Mucosa of rectum (tissue), 2 donors: ENCODE measurements at regions not wholly inside any gene's neighbourhood (a gene's known extent, or its start where the extent isn't known, plus 50 kb on each side); places are given as distances from the start of the nearest gene placed in this dataset.

Source experiments
- H3K27ac ChIP-seq, 2 donors: one replicate each; pipeline ENCODE4 v1.7.0; 2013; ENCODE audit warnings: inconsistent platforms in 2 of 2, low read depth in 2 of 2, low read length in 2 of 2
- H3K27me3 ChIP-seq, 2 donors: one replicate each; pipeline ENCODE4 v1.7.0; 2013; ENCODE audit warnings: low read length in 2 of 2; ENCODE audit not compliant: control insufficient read depth in 2 of 2, insufficient read depth in 2 of 2
- H3K36me3 ChIP-seq, 2 donors: one replicate each; pipeline ENCODE4 v1.7.0; 2013; ENCODE audit warnings: low read length in 2 of 2; ENCODE audit not compliant: control insufficient read depth in 2 of 2, insufficient read depth in 2 of 2
- H3K4me1 ChIP-seq, 2 donors: one replicate each; pipeline ENCODE4 v1.7.0; 2013; ENCODE audit warnings: low read length in 2 of 2, mild to moderate bottlenecking in 1 of 2; ENCODE audit not compliant: control insufficient read depth in 2 of 2, insufficient read depth in 2 of 2
- H3K4me3 ChIP-seq, 2 donors: one replicate each; pipeline ENCODE4 v1.7.0; 2013; ENCODE audit warnings: low read length in 2 of 2
- H3K9ac ChIP-seq, 2 donors: one replicate each; pipeline ENCODE4 v1.7.0; 2013; ENCODE audit warnings: low read length in 2 of 2, low read depth in 1 of 2, mild to moderate bottlenecking in 1 of 2
- H3K9me3 ChIP-seq, 2 donors: one replicate each; pipeline ENCODE4 v1.7.0; 2013; ENCODE audit warnings: low read length in 2 of 2; ENCODE audit not compliant: control insufficient read depth in 2 of 2
- donor health status: healthy.
- donor health status: Normal muscosa, but diverticular disease.

DNA sequence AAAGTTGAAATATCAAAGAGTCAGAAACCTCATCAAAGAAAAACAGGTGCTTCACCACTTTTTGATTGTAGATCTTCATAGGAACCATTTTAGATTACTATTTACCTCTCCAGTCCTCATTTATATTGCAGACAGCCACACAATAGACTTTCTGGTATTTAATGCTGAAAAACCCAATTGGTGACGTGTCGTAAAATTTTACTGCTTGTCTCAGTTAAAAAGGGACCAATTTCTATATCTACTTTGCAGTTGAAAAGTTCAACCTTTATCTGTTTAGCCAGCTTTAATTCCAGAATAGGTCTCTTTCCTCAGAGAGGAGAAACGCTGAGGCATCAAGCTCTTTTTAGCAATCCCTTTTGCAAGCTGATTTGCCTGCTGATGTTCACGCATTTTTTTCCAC lies 1722.4 kb downstream of the PLA2G4A start:
- H3K4me1 ChIP-seq = no peaks in the 10 kb centered on the region
- H3K27ac ChIP-seq = no peak overlapping the region
- H3K27me3 ChIP-seq = no peaks in the 10 kb centered on the region
- no peaks in the 10 kb centered on the region for H3K36me3 ChIP-seq
- H3K4me3 ChIP-seq = no peak overlapping the region
- no peaks in the 10 kb centered on the region for H3K9me3 ChIP-seq
- H3K9ac ChIP-seq = no peak overlapping the region

DNA sequence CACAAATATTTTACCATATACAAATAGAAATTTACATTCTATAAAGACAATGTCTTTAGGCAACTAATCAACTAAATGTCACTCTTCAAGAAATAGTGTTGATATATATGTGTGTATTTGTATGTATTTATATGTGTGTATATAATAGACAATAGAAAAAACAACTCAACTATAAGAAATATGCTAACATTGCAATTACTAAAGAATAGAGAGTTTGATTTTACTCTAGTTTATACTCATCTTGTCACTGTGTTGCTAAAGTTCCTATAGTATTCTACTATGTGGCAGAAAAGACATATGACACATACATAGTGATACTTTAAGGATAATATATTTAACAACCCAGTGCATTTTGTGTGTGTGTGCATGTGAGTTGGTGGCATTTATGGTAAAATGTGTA lies 1728.3 kb downstream of the PLA2G4A start:
- H3K27ac ChIP-seq = no peak overlapping the region
- H3K36me3 ChIP-seq = no peaks in the 10 kb centered on the region
- H3K9ac ChIP-seq = no peak overlapping the region
- H3K4me1 ChIP-seq = no peaks in the 10 kb centered on the region
- H3K27me3 ChIP-seq = no peaks in the 10 kb centered on the region
- no peaks in the 10 kb centered on the region for H3K9me3 ChIP-seq
- no peak overlapping the region for H3K4me3 ChIP-seq

DNA sequence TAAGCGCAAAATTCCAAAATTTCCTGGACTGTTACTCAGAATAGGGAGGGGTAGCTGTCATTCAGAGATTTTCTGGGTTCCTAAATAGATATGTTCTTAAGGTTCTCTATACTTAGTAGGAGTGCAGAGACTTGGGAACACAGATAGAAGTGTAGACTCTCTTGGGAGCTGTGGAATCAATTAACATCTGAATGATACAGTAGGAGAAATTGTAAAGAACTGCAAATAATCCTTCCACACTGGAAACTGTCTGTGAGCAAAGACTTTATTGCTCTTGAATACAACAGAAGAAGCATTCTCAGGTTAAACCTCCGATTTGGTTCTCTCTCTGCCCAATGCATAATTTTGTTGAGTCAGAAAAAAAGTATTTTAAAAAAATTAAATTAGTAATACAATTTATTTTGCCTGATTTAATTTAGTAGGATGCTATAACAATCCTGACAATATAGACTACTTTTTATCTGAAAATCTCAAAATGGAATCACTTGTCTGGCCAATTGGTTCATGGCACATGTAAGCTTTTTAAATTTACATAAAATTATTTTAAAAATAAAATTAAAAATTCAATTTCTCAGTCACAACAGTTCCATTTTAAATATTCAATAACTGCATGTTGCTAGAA lies 1754.3 kb downstream of the PLA2G4A start:
- Histone ChIP-seq H3K9ac (no peak overlapping the region), H3K4me3 (no peak overlapping the region), H3K27me3 (no peaks in the 10 kb centered on the region), H3K9me3 (no peaks in the 10 kb centered on the region), H3K4me1 (no peaks in the 10 kb centered on the region), H3K27ac (no peak overlapping the region), H3K36me3 (no peaks in the 10 kb centered on the region)

DNA sequence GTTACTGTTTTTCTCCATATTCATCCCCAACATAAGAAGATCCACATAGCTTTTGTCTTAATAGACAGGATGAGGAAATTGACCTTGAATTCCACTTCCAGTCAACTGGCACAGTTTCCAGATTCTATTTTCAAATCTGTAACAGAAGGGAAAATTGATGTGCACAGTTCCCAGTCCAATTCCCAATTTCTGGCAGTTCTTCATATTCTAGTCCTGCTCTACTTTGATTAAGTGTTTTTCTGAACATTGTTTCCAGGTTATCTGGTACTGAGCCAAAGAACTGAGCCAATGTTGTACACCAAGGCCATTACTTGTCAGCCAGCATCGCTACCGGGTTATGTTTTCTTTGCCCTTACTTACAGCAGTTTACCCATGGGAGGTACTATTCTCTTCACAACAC lies 1755.4 kb downstream of the PLA2G4A start:
- no peak overlapping the region for H3K27ac ChIP-seq
- H3K4me3 ChIP-seq = no peak overlapping the region
- no peaks in the 10 kb centered on the region for H3K27me3 ChIP-seq
- no peaks in the 10 kb centered on the region for H3K9me3 ChIP-seq
- no peaks in the 10 kb centered on the region for H3K36me3 ChIP-seq
- H3K4me1 ChIP-seq = no peaks in the 10 kb centered on the region
- H3K9ac ChIP-seq = no peak overlapping the region

DNA sequence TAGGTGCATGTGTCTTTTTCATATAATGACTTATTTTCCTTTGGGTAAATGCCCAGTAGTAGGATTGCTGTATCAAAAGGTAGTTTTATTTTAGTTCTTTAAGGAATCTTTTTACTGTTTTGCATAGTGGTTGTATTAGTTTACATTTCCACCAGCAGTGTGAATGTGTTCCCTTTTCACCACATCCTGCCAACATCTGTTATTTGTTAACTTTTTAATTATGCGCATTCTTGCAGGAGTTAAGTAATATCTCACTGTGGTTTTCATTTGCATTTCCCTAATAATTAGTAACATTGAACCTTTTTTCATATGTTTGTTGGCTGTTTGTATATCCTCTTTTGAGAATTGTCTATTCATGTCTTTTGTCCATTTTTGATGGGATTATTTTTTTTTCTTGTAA lies 1761.9 kb downstream of the PLA2G4A start:
- no peaks in the 10 kb centered on the region for H3K4me1 ChIP-seq
- H3K9me3 ChIP-seq = peaks cover 0 to 2% of the 10 kb centered on the region in 2 donors
- H3K27me3 ChIP-seq = no peaks in the 10 kb centered on the region
- no peak overlapping the region for H3K27ac ChIP-seq
- no peaks in the 10 kb centered on the region for H3K36me3 ChIP-seq
- H3K9ac ChIP-seq = no peak overlapping the region
- no peak overlapping the region for H3K4me3 ChIP-seq

DNA sequence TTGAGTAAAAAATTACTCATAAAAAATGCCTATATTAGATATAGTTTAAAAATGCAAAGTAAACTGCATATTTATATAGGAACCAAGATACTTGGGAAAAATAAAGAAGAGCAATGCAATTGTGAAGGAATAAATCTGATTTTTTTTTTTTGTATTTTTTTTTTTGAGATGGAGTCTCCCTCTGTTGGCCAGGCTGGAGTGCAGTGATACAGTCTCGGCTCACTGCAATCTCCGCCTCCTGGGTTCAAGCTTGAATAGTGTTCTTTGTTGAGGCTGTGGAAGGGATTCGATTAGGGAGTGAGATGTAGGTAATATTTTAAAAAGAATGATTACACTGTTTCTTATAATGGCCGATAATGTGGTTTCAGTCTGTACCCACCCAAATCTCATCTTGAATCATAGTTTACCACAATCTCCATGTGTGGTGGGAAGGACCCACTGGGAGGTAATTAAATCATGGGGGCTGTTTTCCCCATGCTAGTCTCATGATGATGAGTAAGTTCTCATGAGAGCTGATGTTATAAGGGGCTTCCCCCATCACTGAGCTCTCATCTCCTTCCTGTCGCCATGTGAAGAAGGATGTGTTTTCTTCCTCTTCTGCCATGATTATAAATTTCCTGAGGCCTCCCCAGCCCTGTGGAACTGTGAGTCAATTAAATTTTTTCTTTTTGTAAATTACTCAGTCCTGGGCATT lies 1765.9 kb downstream of the PLA2G4A start:
- Histone ChIP-seq H3K9me3 (peaks cover 0 to 2% of the 10 kb centered on the region in 2 donors), H3K9ac (no peak overlapping the region), H3K4me1 (no peaks in the 10 kb centered on the region), H3K27ac (no peak overlapping the region), H3K36me3 (no peaks in the 10 kb centered on the region), H3K27me3 (no peaks in the 10 kb centered on the region), H3K4me3 (no peak overlapping the region)

DNA sequence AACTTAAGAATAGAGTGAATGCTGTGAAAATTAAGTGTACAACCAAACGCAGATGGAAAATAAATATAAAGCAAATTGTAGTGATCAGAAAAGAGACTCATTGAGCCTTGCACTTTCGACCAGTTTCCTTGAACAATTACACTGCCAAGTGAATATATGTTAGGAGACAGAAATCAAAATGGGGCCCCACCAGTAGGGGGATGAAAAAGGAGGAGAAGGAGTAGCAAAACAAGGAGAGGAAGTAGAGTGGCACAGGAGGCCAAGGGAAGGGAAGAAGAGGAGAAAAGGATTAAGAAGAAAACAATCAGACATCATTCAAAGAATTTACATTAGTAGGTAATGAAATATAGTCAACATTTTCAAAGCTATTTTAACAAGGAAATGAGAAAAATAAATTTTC lies 1770.6 kb downstream of the PLA2G4A start:
- no peak overlapping the region for H3K4me3 ChIP-seq
- H3K9me3 ChIP-seq = no peaks in the 10 kb centered on the region
- H3K36me3 ChIP-seq = no peaks in the 10 kb centered on the region
- H3K27me3 ChIP-seq = no peaks in the 10 kb centered on the region
- H3K27ac ChIP-seq = no peak overlapping the region
- H3K9ac ChIP-seq = no peak overlapping the region
- no peaks in the 10 kb centered on the region for H3K4me1 ChIP-seq

DNA sequence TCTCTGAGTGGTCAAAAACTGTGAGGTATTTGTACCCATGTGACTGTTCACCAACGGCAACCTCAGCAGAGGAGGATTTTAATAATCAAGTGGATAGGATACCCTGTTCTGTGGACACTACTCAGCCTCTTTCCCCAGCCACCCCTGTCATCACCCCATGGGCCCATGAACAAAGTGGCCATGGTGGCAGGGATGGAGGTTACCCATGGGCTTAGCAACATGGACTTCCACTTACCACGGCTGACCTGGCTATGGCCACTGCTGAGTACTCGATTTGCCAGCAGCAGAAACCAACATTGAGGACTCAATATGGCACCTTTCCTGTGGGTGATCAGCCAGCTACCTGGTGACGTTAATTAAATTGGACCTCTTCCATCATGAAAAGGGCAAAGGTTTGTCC lies 1782.7 kb downstream of the PLA2G4A start:
- H3K27me3 ChIP-seq = no peaks in the 10 kb centered on the region
- no peak overlapping the region for H3K27ac ChIP-seq
- no peaks in the 10 kb centered on the region for H3K4me1 ChIP-seq
- no peaks in the 10 kb centered on the region for H3K36me3 ChIP-seq
- no peak overlapping the region for H3K4me3 ChIP-seq
- no peaks in the 10 kb centered on the region for H3K9me3 ChIP-seq
- no peak overlapping the region for H3K9ac ChIP-seq

DNA sequence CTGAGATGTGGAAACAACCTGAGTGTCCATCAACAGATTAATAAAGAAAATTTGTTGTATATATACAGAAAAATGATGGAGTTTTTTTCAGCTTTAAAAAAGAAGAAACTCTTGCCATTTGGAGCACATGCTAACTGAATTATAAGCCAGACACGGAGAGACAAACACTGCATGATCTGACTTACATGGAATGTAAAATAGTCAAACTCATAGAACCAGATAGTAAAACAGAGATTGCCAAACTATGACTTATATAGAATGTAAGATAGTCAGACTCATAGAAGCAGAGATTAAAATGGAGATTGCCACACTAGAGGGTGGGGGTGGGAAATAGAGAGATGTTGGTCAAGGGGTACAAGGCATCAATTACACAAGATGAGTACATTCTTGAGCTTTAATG lies 1786.6 kb downstream of the PLA2G4A start:
- Histone ChIP-seq H3K9ac (no peak overlapping the region), H3K4me1 (no peaks in the 10 kb centered on the region), H3K9me3 (no peaks in the 10 kb centered on the region), H3K4me3 (no peak overlapping the region), H3K27me3 (no peaks in the 10 kb centered on the region), H3K27ac (no peak overlapping the region), H3K36me3 (no peaks in the 10 kb centered on the region)

DNA sequence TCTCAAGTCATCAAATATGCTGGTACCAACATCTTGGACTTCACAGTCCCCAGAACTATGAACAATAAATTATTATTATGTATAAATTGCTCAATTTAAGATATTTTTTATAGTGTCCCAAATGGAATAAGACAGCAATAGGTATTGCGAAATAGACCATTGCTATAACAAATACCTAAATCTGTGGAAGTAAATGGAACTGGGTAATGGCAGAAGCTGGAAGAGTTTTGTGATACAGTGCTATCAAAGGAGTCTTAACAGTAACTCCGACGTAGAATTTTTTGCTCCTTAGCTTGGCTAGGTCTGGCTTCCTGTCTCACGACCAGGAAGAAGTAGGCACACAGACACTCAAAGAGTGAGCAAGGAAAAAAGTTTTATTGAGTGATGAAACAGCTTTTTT lies 1791.5 kb downstream of the PLA2G4A start:
- H3K27ac ChIP-seq = no peak overlapping the region
- no peaks in the 10 kb centered on the region for H3K36me3 ChIP-seq

More for the DNA sequence above, 1791.5 kb downstream of the PLA2G4A start:
- Histone ChIP-seq H3K9me3 (no peaks in the 10 kb centered on the region), H3K4me3 (no peak overlapping the region), H3K4me1 (no peaks in the 10 kb centered on the region), H3K9ac (no peak overlapping the region), H3K27me3 (no peaks in the 10 kb centered on the region)
